Heart left ventricle (tissue), 16 donors: ENCODE measurements at regions not wholly inside any gene's neighbourhood (a gene's known extent, or its start where the extent isn't known, plus 50 kb on each side); places are given as distances from the start of the nearest gene placed in this dataset.

Experiments
- ATAC-seq, 4 donors: fragments of 200-7000 bp; cut with Tn5 transposase; one replicate each; pipeline ENCODE4 v1.9.1; 2020 to 2022; ENCODE audit warnings: moderate library complexity in 4 of 4, mild to moderate bottlenecking in 3 of 4, moderate number of reproducible peaks in 1 of 4
- DNase-seq, 5 donors: peaks; one replicate each; pipeline ENCODE4 v3.0.0-alpha.2; 2020
- H3K27ac ChIP-seq, 12 donors: fragments of 200-600 bp; sonication (generic) in 4 of 12; one replicate each; pipeline versions ENCODE4 v1.5.0 to v1.8.0; 2016 to 2022; ENCODE audit warnings: mild to moderate bottlenecking in 2 of 12
- H3K27me3 ChIP-seq, 9 donors: fragments of 200-600 bp; sonication (generic) in 2 of 9; one replicate each; pipeline versions ENCODE4 v1.5.1 to v1.8.0; 2016 to 2022; ENCODE audit warnings: mild to moderate bottlenecking in 3 of 9
- H3K36me3 ChIP-seq, 9 donors: fragments of 200-600 bp; sonication (generic) in 2 of 9; one replicate each; pipeline versions ENCODE4 v1.5.0 to v1.8.0; 2018 to 2022; ENCODE audit warnings: mild to moderate bottlenecking in 2 of 9
- H3K4me1 ChIP-seq, 12 donors: fragments of 200-600 bp; sonication (generic) in 4 of 12; one replicate each; pipeline versions ENCODE4 v1.5.0 to v1.8.0; 2016 to 2022; ENCODE audit warnings: mild to moderate bottlenecking in 3 of 12
- H3K4me3 ChIP-seq, 12 donors: fragments of 200-600 bp; sonication (generic) in 4 of 12; one replicate each; pipeline versions ENCODE4 v1.5.0 to v1.8.0; 2017 to 2022; ENCODE audit warnings: mild to moderate bottlenecking in 9 of 12, moderate library complexity in 4 of 12
- H3K9me3 ChIP-seq, 12 donors: fragments of 200-600 bp; sonication (generic) in 4 of 12; one replicate each; pipeline versions ENCODE4 v1.5.0 to v1.8.0; 2016 to 2022; ENCODE audit warnings: mild to moderate bottlenecking in 1 of 12
- CTCF ChIP-seq, 12 donors: fragments of 200-600 bp; sonication (generic) in 4 of 12; IDR thresholded peaks; one replicate each; pipeline versions ENCODE4 v1.5.0 to v1.8.0; 2018 to 2022; ENCODE audit warnings: antibody characterized with exemption in 12 of 12, mild to moderate bottlenecking in 5 of 12
- POLR2A ChIP-seq, 2 donors: fragments of 450-650 bp; IDR thresholded peaks; one replicate each; pipeline ENCODE4 v1.6.1; 2017; ENCODE audit warnings: antibody characterized with exemption in 2 of 2, mild to moderate bottlenecking in 2 of 2, moderate library complexity in 2 of 2
- WGBS, 4 donors: extraction: QIAGEN DNeasy Blood & Tissue Kit in 2 of 4; methylation state at CpG; one replicate each; pipeline versions ENCODE4 v1.1.5 to v1.1.7; 2013 to 2018; 5-methylcytosine and 5-hydroxymethylcytosine counted together
- intact Hi-C, 10 donors: fragments of 100-400 bp; cut with DNase I; formaldehyde crosslinking; loops; one replicate each; pipeline versions ENCODE4 v1.11.1 to v1.14.2; 2022
- donor health status: ischemic (EF 13 %, LVEDD 7.1; RV severe dilation, severe dysfunction).
- donor health status: healthy with polysubstance abuse.
- donor health status: DM: no; HTN: yes; CAD: no.
- donor health status: DM: no; HTN: no; CAD: no.
- donor health status: ischemic (EF 25% LVEDD 6.9; RV normal size, moderate dysfunction).
- donor health status: ischemic (EF 25% LVEDD 5.7; RV mildly dilated, moderate dysfunction).
- donor health status: healthy.
- donor health status: DM: yes; HTN: yes; CAD: no.
- donor health status: ischemic (EF 35%, LVEDD 5.7; RV mildly dilated, moderate dysfunction).
- donor health status: nonischemic (EF 11% LVEDD 7.7; RV severe dilation, severe dysfunction).
- donor health status: DM: yes; HTN: yes; CAD: no.
- donor health status: PGD.
- donor health status: ischemic (EF 29% LVEDD 5.4; RV normal size, mild dysfunction).
- donor health status: nonischemic (EF 23%, LVEDD 6.1; RV moderate dilation, normal function).

GRCh38 chr9:78900500-78900899 lies 603.6 kb downstream of the PSAT1 start:
- TF ChIP-seq POLR2A (IDR thresholded peaks at IDR 0.05) (no peak), CTCF (IDR thresholded peaks at IDR 0.05) (no peak)
- no peak overlapping the region for H3K4me3 ChIP-seq
- DNase-seq (no peak), ATAC-seq (no peak)
- WGBS, 4 donors = 58 to 68% (median 62%) methylated on average over 1 of the region's 1 CpG
- no peaks in the 10 kb centered on the region for H3K36me3 ChIP-seq
- intact Hi-C loops = no loop called here
- H3K9me3 ChIP-seq = no peaks in the 10 kb centered on the region
- no peaks in the 10 kb centered on the region for H3K4me1 ChIP-seq
- H3K27me3 ChIP-seq = no peaks in the 10 kb centered on the region
- no peak overlapping the region for H3K27ac ChIP-seq

- no peaks in the 10 kb centered on the region for H3K27me3 ChIP-seq
- no peaks in the 10 kb centered on the region for H3K36me3 ChIP-seq
- H3K9me3 ChIP-seq = no peaks in the 10 kb centered on the region
- no peak for DNase-seq
- intact Hi-C loops = no loop called here
- no peaks in the 10 kb centered on the region for H3K4me1 ChIP-seq
- TF ChIP-seq POLR2A (IDR thresholded peaks at IDR 0.05) (no peak), CTCF (IDR thresholded peaks at IDR 0.05) (no peak)
- H3K27ac ChIP-seq = no peak overlapping the region
- H3K4me3 ChIP-seq = no peak overlapping the region
- WGBS, 4 donors = 76 to 81% (median 81%) methylated on average over 2 of the region's 2 CpGs
- no peak for ATAC-seq
Measured at GRCh38 chr9:78902051-78902450, 605.1 kb downstream of the PSAT1 start.

GRCh38 chr9:78903581-78903980 lies 606.7 kb downstream of the PSAT1 start:
- no peaks in the 10 kb centered on the region for H3K36me3 ChIP-seq
- no peaks in the 10 kb centered on the region for H3K4me1 ChIP-seq
- no peak overlapping the region for H3K27ac ChIP-seq
- no peaks in the 10 kb centered on the region for H3K27me3 ChIP-seq
- no peak overlapping the region for H3K4me3 ChIP-seq
- ATAC-seq = no peak
- no peak for DNase-seq
- TF ChIP-seq CTCF (IDR thresholded peaks at IDR 0.05) (no peak), POLR2A (IDR thresholded peaks at IDR 0.05) (no peak)
- intact Hi-C loops = no loop called here
- peaks cover 0 to 3% (median 0%) of the 10 kb centered on the region in 12 donors for H3K9me3 ChIP-seq

- ATAC-seq (no peak), DNase-seq (no peak)
- H3K9me3 ChIP-seq = peaks cover 0 to 9% (median 0%) of the 10 kb centered on the region in 12 donors
- no peaks in the 10 kb centered on the region for H3K36me3 ChIP-seq
- no peaks in the 10 kb centered on the region for H3K27me3 ChIP-seq
- H3K4me3 ChIP-seq = no peak overlapping the region
- intact Hi-C loops = no loop called here
- no peak overlapping the region for H3K27ac ChIP-seq
- no peak for TF ChIP-seq CTCF (IDR thresholded peaks at IDR 0.05)
- TF ChIP-seq POLR2A (IDR thresholded peaks at IDR 0.05) = no peak
- no peaks in the 10 kb centered on the region for H3K4me1 ChIP-seq
Measured at GRCh38 chr9:78904686-78905085, 607.8 kb downstream of the PSAT1 start.
